ENCODE measurements at regions not wholly inside any gene's neighbourhood (a gene's known extent, or its start where the extent isn't known, plus 50 kb on each side); places are given as distances from the start of the nearest gene placed in this dataset.

GRCh38 chr7:12765431-12766100, 78.1 kb downstream of the ARL4A start:
- BruUV-seq (replicated peaks) = no TSS peak
- H3K4me3 Mint-ChIP-seq (ENCODE audit: low read depth, unreplicated experiment) = no peak overlapping the region
- intact Hi-C loops (cut with micrococcal nuclease; ENCODE audit: unreplicated experiment) = no loop called here

DNA sequence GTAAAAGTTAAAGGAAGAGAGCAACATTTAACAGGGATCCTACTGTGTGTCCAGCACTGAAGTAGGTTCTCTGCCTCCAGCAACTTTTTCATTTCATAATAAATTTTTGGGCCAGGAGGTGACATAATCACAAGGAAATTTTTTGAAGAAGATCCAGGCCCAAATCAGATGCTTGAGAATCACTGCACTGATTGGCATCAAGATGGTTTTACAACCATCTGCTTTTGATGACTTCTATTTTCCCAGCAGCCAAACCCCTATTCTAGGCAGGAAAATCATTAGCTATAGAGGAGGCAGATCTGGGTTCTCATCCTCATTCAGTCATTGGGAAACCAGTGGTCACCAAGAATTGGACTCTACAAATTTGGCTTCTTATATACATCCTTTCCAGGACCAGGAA, 79.0 kb downstream of the ARL4A start:
- Mint-ChIP-seq H3K27ac (ENCODE audit: unreplicated experiment) (no peak overlapping the region), H3K4me3 (ENCODE audit: low read depth, unreplicated experiment) (no peak overlapping the region), H3K9me3 (ENCODE audit: low read depth, unreplicated experiment) (peaks cover 5% of the 10 kb centered on the region), H3K27me3 (ENCODE audit: unreplicated experiment) (no peaks in the 10 kb centered on the region), H3K4me1 (ENCODE audit: low read depth, unreplicated experiment) (peaks cover 20% of the 10 kb centered on the region), H3K36me3 (ENCODE audit: insufficient read depth, unreplicated experiment) (no peaks in the 10 kb centered on the region)
- TF ChIP-seq CTCF (IDR thresholded peaks at IDR 0.05; ENCODE audit: unreplicated experiment) = no peak
- CTCF ChIA-PET = no interaction called here
- BruUV-seq (replicated peaks) = no TSS peak
- intact Hi-C loops (cut with micrococcal nuclease; ENCODE audit: unreplicated experiment) = no loop called here
- DNase-seq = no peak

More at GRCh38 chr7:12765431-12766100, 78.1 kb downstream of the ARL4A start:
- Mint-ChIP-seq H3K27ac (ENCODE audit: unreplicated experiment) (no peak overlapping the region), H3K27me3 (ENCODE audit: unreplicated experiment) (no peaks in the 10 kb centered on the region), H3K9me3 (ENCODE audit: low read depth, unreplicated experiment) (peaks cover 10% of the 10 kb centered on the region), H3K4me1 (ENCODE audit: low read depth, unreplicated experiment) (peaks cover 19% of the 10 kb centered on the region), H3K36me3 (ENCODE audit: insufficient read depth, unreplicated experiment) (no peaks in the 10 kb centered on the region)
- TF ChIP-seq CTCF (IDR thresholded peaks at IDR 0.05; ENCODE audit: unreplicated experiment) = no peak
- CTCF ChIA-PET = no interaction called here
- no peak for DNase-seq

- no peak for DNase-seq
- peaks cover 20% of the 10 kb centered on the region for H3K4me1 Mint-ChIP-seq (ENCODE audit: low read depth, unreplicated experiment)
- intact Hi-C loops (cut with micrococcal nuclease; ENCODE audit: unreplicated experiment) = no loop called here
- TF ChIP-seq CTCF (IDR thresholded peaks at IDR 0.05; ENCODE audit: unreplicated experiment) = no peak
- no peaks in the 10 kb centered on the region for H3K36me3 Mint-ChIP-seq (ENCODE audit: insufficient read depth, unreplicated experiment)
- no peak overlapping the region for H3K27ac Mint-ChIP-seq (ENCODE audit: unreplicated experiment)
- H3K27me3 Mint-ChIP-seq (ENCODE audit: unreplicated experiment) = no peaks in the 10 kb centered on the region
- H3K9me3 Mint-ChIP-seq (ENCODE audit: low read depth, unreplicated experiment) = peaks cover 9% of the 10 kb centered on the region
- no TSS peak for BruUV-seq (replicated peaks)
- CTCF ChIA-PET = no interaction called here
- no peak overlapping the region for H3K4me3 Mint-ChIP-seq (ENCODE audit: low read depth, unreplicated experiment)
Observed at GRCh38 chr7:12768948-12769347, 81.5 kb downstream of the ARL4A start.

DNA sequence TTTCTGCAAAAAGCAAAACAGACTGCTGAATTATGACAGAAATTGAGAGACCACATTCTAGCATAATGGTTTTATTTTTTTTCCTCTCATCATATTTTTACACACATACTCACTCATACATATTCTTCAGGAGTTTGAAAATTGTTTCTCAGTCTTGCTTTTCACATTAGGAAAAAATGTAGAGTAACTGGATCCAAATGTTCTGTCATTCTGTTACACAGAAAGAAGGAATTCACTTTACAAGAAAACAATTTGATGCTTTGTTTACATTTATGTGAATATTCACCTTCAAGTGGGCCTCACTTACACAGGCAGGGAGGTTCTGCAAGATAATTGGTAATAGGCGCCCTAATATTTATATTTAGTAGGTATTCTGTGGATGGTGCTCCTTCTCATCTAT, 82.0 kb downstream of the ARL4A start:
- H3K27me3 Mint-ChIP-seq (ENCODE audit: unreplicated experiment) = no peaks in the 10 kb centered on the region
- intact Hi-C loops (cut with micrococcal nuclease; ENCODE audit: unreplicated experiment) = no loop called here
- no peak for TF ChIP-seq CTCF (IDR thresholded peaks at IDR 0.05; ENCODE audit: unreplicated experiment)
- H3K27ac Mint-ChIP-seq (ENCODE audit: unreplicated experiment) = no peak overlapping the region
- no TSS peak for BruUV-seq (replicated peaks)
- H3K9me3 Mint-ChIP-seq (ENCODE audit: low read depth, unreplicated experiment) = peaks cover 9% of the 10 kb centered on the region
- H3K4me1 Mint-ChIP-seq (ENCODE audit: low read depth, unreplicated experiment) = peaks cover 20% of the 10 kb centered on the region
- CTCF ChIA-PET = no interaction called here
- no peak for DNase-seq
- H3K4me3 Mint-ChIP-seq (ENCODE audit: low read depth, unreplicated experiment) = no peak overlapping the region
- H3K36me3 Mint-ChIP-seq (ENCODE audit: insufficient read depth, unreplicated experiment) = no peaks in the 10 kb centered on the region
